Iris pigment epithelial cell (primary cell): ENCODE measurements at regions not wholly inside any gene's neighbourhood (a gene's known extent, or its start where the extent isn't known, plus 50 kb on each side); places are given as distances from the start of the nearest gene placed in this dataset.
A peak's percentile ranks its signal among the peaks of the same experiment; 100 is the strongest.

ENCODE experiments used
- DNase-seq: peaks from one replicate; pipeline ENCODE4 v3.0.0-alpha.2; 2011; ENCODE audit warnings: low read depth

DNA sequence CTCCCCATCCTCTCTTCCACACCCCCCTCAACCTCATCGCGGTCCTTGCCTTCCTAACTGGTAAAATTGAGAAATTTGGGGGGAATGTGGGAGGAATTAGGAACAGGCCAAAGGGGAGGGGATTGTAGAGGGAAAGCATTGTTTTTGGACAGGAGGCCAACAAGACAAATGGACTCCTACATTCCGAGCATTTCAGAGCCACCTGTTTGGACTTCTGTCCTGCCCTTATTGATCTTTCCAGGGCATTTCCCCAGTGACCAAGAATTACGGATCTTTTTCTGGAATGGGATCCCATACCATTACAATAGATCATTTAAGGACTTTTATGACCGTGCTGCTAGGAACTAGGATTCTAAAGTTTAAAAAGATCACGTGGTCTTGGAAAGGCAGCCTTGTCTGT, 221.3 kb upstream of the ASIC2 start:
- no peak for DNase-seq

DNA sequence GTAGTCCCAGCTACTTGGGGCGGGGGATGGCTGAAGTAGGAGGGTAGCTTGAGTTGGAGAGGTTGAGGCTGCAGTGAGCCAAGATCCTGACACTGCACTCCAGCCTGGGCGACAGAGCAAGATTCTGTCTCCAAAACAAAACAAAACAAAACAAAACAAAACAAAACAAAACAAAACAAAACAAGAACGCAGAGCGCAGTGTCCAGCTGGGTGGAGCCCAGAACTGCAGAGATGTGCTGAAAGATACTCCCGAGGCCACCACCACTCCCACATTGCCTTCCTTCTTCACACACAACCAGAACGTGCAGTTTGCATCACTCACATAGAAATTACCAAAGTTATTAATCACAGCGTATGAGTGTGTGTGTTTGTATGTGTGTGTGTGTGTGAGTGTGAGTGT, 222.9 kb upstream of the ASIC2 start:
- no peak for DNase-seq

DNA sequence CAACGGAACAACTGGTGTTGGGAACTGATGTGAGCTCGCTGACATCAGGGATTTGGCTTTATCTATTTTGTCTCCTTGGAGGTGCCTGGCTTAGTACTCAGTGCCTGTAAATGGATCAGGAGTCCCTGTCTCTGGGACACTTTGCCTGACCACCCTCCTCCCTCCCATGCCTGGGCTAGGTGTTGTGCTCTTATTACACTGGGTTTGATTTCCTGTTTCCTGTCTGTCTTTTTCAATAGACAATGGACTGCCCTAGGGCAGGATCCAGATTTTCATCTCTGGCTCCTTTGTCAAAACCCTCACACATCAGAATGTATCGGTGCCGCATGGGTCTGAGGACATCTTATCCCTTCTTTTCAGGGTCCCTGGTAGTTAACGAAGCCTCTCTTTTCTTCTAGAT, 223.6 kb upstream of the ASIC2 start:
- DNase-seq: no peak

DNA sequence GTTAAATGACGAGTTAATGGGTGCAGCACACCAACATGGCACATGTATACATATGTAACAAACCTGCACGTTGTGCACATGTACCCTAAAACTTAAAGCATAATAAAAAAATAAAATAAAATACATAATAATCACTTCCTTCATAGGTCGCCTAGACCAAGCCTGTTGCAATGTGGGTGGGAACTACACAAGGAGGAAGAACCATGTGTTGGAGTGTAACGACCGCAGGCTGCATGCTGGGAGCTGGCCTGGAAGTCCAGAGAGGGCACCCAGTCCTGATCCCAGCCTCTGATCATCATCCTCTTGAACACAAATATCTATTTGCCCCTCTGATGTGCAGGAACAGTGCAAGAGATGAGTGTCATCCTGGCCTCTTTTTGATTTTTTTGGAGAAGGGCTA, 224.7 kb upstream of the ASIC2 start:
- DNase-seq: no peak

DNA sequence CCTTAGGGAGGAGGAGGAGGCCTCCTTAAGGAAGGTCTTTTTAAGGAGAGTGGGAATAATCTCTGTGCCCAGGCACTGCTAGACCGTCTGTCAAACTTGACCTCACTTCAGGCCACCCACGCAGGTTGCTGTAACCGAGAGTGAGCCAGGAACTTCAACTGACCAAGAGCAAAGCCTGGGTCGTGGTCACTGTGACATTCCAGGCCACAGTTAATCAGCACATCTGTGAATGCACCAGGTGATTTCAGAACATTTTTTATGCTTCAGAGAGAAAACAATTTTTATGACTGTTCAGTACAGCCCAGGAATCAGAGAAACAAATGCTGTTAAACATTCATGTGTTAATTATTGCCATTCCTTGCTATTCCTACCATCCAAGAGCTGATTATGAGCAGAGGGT, 226.6 kb upstream of the ASIC2 start:
- no peak for DNase-seq

DNA sequence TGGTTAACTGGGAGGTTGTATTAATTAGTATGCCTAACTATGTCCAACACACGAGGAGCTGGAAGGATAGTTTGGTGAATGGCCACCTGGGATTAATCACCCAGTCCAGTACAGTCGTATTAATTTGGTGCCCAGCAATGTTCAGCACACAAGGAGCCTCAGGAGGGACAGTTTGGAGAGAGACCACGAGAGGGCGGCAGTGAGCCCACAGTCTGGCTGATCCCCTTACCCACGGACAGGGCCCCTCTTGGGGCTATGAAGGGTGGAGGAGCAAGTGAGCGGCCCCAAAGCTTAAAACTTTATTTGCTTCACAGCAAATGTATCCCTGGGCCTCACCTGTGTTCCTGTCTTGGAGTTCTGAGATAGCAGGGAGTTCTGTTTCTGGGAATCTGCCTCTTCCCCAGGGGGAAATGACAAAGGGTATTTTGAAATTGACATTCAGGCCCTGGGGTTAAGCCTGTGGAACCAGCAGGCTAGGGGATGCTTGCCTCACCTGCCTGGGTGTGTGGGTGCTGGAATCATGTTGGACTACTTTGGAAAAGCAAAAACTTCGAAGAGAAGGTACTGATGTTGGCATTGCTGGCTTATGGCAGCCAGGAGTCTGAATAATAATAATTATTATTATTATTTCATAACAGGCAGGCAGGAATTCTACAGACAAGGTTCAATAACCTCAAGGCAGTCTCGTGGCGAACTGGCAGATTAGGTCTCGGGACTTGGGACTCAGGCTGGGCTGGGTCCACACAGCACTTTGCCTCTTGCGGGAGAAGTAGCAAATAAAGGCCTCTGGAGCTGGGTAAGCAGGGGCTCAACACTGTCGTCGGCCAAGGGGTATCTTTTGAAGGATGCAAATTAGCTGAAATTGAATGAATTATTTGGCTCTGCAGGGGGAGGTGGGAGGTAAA, 227.6 kb upstream of the ASIC2 start:
- DNase-seq: peak; percentile 1

DNA sequence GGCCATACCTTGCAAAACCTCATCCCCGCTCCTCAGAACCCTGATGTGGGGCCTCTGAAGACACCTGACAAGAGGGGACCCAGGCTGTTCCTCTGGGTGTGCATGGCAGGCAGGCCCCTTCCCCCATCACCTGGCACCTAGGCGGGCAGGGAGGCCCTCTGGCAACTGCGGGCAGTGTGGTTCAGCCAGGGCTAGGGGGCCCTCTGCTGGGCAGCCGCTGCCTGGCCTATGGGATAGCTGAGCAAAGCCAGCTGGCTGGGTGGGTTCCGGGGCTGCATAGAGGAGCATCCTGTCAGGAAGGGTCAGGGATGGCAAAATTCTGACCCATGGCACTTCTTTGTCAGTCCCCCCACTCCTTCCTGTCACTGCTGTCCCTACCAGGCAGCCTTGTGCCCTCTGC, 228.7 kb upstream of the ASIC2 start:
- no peak for DNase-seq

DNA sequence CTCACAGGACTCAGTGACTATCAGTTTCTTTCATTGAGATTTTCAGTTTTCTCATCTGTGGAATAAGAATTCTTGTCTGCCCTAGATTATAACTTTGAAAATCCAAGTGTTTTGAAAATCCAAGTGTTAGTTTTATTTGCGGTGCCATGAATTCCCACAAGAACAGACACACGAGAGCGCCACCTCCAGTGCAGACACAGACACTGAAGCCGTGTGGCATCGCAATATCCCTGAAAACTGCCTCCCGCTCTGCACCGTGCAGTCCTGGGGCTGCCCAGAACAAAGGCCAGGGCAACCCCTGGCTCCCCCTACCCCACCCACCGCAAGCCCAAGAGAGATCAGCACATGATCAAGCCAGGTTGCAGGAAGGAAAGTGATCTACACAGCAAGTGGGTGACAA, 229.5 kb upstream of the ASIC2 start:
- DNase-seq: no peak

DNA sequence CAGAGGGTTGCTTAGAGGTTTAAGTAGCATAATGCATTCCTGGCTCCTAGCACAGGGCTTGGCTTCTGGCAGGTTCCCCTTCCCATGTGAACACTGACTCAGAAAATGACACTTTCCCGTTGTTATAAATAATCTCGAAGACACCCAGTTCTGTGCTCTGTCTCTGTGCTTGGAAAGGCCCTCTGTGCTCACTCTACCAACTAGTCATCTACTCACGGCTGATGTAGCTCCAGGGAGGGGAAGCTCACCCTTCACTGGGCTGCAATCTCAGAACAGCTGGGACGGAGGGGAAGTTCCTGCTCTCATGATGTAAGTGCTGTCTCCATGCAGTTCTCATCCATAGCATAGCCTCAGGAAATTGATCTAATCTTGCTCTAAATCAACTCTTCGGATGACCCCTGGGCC, 230.5 kb upstream of the ASIC2 start:
- no peak for DNase-seq

DNA sequence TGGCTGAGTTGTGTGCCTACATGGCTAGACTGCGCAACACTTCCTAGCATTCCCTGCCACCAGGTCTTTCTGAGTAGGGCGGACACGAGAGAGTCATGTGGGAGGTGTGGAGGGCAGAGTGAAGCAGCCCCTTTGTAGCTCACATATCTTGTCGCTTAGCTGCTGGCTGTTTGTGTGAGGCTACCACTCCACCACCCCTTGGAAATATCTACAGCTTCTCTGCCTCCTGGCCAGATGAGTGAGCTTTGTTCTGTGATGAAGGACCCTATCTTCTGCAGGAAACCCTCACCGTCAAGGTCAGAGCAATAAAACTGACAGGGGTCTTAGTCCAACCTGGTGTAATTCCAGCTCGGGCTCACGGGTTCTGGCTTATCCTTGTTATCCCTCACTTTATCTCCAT, 232.1 kb upstream of the ASIC2 start:
- DNase-seq: no peak

DNA sequence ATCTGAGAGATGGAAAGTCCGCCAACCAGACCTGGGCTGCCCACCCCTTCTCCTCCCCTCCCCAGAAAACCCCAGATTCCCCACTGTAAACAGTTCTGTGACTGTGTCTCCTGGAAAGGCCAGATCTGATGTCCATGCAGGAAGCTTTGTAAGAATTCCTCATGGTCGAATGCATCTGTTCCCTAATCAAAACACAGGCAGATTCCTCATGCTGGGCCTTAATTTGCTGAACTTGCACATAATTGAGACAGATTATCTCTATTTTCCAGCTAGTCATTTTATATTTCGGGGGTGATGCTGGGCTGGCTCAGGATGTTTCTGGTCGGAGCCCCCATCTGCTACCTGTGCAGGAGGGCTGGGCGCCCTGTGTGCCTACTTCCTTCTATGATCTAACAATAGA, 233.6 kb upstream of the ASIC2 start:
- DNase-seq: no peak

DNA sequence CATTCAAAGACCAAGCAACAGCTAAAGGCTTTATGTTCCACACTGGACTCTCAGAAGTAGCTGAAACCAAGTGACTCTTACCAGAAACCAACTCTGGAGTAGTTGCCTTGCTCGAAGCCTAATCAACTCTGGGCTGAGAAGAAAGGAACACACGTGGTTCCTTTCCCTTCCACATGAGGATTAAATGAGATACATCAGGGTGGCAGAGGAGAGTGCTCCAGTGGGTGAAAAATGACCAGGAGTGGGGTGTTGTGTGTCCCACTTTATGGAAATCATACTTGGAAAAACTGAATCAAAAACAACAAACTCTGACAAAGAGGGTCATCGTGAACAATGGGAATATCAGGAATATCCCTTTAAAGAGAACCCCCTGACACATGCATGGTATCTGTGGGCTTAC, 234.2 kb upstream of the ASIC2 start:
- DNase-seq: no peak

DNA sequence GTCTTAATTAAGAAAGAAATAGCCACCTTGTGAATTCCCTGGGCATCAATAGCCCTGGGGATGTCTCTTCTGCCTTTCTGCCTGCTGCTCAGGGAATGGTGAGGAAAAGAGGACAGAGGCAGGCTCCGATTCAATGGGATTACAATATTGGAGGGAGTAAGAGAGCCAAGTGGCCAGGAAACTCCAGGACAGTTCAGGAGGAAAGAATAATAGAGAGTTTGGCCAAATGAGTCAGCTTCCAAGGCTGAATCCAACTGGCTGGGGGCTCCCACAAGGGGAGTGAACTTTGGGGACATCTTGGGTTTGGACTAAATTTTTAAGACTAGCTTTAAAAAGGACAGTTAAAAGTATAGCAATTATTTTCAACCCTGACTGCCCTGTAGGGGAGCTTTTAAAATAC, 235.8 kb upstream of the ASIC2 start:
- no peak for DNase-seq

DNA sequence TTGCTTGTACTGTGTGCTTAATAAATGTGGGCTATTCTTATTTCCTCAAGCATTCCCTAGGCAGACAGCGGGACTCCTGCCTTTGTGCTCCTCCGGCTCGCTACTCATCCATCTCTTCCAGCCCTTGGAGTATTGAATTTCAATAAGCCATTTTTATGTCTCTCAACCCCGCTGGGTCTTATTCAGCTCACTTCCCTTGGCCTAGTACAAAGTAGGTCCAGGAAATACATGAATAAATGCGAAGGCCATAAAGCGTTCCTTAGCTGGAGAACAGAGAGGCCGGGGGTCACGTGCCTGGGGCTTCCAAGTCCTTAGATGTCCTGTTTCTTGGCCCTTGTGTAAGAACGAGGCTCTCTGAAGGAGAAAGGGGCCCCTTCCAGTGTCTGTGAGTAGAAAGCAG, 236.7 kb upstream of the ASIC2 start:
- DNase-seq: no peak

DNA sequence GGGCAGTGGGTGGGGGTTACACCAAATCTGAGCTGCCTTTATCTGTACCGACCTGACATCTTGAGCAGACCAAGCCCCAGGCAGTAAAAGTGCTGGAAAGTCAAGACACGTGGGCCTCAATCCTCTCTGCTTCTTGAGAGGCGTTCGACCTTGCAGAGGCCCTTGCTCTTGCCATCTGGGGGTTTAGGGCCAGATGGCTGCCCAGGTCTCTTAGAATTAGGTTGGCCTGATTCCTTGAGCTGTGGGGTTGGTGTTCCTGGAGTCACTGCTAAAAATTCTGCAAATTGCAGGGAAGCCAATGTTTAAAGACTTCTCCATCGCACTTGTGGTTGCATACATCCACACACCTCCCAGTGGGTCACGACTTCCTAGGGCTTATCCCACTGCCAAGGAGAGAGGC, 238.2 kb upstream of the ASIC2 start:
- no peak for DNase-seq

DNA sequence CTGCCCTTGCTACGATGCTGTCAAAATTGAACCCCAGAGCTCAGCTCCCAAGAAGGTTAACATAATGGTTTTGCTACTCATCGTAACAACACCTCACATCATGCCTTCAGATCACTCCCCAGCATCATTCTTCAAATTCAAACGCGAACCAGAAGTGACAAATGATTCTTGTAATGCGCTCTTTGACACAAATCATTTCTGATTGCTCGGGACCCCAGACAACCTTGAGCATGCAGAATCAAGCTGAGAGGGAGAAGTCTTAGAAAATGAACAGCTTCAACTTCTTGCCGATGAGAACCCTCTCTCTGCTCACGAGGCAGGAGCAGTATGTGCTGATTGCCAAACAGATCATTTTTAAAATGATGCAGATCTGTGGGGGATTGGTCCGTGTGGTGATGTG, 241.0 kb upstream of the ASIC2 start:
- no peak for DNase-seq

DNA sequence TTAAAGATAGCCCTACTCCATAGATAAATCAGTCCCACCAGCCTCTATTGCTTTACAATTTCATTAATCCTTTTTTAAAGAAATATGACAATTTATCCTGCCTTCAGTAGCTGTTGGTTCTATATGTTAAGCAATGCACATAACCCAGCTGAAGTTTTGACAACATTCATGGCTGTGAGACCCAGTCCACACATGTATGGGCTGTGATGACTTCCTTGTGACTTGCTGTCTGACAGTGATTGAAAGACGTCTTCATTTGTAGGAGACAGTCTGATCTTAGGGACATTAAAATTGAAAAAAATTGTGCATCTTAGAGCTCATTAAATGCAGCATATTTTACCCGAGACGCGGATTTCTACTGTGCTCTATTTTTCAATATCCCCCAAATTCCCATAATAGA, 252.0 kb upstream of the ASIC2 start:
- no peak for DNase-seq

DNA sequence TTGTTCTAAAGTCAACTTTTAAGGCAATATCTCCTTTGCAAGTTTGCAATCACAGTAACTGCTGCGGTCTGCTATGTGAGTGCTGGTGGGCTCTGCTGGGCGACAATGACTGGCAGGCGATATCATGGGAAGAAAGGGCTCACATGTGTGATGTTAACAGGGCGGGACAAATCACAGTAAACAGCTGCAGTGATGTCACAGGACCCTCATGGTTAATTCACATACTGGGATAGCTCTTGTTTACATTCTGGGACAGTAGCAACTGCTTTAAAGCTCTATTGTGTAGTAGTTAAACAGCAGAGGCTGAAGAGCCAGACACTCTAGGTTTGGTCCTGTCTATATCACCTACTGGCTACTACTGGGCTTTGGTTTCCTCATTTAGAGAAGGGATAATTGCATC, 257.2 kb upstream of the ASIC2 start:
- no peak for DNase-seq

DNA sequence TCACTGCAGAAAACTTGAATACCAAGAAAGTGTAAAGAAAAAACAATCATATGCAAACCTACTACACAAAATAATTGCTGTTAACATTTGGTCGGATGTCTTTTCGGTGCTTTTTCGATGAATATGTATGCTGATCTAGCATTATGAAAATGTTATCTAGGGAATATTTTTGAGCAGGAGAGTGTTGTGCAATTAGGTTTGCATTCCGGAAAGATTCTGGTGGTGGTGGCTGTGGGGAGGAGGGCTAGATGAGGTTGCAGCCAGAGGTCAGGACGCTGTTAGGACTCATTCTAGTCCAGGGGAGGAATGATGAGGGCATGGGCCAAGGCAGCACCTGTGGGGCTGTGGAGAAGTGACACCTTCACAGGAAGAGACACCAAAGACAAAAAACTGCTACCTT, 258.0 kb upstream of the ASIC2 start:
- DNase-seq: no peak

DNA sequence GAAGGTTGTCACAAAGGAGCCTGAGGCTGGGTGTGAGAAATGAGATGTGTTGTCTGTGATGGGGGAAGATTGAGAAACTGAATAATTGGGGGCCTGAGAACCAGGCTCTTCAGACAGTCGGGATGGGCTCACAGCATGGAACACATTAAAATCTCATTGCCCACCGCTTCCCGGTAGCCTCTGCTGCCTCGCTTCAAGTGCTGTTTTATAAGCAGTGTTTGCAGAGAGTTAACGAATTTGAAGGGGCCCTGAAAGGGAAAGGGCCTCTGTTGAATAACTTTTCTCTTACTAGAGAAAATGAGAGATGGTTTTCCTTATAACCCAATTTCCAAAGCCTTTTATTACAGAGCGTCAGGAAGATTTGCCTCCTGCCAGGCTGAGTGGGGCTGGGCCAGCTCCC, 258.8 kb upstream of the ASIC2 start:
- DNase-seq: no peak

DNA sequence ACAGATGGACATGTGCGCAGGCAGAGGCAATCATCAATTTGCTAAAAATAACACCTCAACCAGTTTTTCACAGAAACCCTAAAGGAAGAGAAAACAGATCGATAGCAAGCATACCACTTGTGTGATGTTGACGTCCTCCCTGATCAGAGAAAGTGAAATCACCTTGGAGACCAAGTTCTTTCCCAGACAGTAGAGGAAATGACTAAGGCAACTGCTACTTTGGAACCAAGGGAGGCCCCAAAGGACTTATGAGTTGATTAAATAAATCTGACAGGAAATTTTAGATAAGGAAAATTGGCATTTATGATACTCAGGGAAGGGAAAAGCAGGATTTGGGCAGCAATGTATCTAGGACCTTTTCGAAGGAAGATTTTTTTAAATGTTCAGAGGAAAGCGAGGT, 267.1 kb upstream of the ASIC2 start:
- DNase-seq: peak; percentile 34

DNA sequence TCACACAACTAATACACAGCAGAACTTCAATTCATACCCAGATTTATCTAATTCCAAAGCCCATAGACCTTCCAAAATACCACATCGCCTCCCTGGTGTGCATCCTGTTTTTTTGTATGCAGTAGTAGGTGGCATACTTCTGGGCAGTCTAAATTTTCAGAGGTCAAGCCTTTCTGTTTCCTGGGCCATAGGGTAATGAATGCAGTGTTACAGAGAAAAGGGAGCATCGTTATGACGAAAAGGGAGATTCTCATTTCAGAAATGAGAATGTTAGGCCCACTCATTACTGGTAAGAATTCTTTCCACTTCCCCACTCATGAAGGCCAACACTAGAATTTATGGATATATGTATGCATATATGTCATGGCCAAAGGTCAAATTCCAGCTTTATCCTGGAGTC, 267.8 kb upstream of the ASIC2 start:
- DNase-seq: no peak

DNA sequence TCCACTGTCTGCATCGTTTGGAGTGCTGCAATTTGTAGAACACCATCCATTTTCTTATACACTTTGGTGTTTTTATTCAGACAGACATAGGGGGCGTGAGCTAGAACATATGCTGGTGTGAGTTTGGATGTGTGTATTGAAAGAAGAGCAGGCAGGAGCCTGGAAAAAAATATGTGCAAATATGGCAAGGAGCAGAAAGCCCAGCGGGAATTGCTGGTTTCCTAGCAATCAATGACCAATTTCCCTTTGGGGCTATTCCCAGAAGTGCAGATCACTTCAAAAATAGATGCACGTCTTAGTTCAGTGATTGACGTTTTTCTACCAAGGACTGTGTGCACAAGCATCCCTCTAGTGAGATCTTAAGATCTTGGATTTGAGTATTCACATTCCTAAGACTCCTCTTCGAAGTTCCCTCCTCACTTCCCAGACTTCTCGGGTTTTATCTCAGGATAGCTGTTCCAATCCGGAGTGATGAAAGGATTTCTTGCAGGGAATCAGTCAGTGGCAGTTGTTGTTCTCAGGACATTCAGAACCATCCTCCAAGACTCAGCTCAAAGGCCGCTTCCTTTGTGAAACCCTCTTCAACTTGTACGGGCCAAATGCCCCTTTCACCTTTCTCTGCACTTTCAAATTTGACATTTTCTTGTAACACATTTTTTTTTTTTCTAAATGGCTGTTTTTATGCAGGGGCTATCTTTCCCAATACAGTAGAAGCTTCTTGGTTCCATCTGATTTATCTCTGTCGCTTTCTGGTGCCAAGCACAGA, 268.7 kb upstream of the ASIC2 start:
- DNase-seq: no peak

DNA sequence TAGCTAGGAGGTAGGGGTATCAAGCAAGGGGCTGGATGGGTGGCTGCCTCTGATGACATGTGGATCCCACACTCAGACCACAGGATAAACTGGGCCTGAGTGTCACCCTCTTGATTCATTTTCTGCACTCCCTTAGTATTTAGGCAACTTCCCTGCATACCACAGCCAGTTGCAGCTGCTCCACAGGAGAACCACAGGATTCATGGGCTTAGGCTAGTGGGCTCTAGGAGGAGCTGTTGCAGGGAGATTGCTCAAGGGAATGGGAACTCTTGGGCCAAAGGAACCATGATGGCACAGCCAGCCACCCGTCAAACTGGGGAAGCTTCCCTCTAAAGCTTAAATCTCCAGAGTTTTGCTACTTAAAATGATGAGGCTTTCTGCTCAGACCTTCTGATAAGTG, 269.7 kb upstream of the ASIC2 start:
- no peak for DNase-seq
